ENCODE measurements at regions not wholly inside any gene's neighbourhood (a gene's known extent, or its start where the extent isn't known, plus 50 kb on each side); places are given as distances from the start of the nearest gene placed in this dataset.

- H3K4me3 Mint-ChIP-seq (ENCODE audit: unreplicated experiment): no peak overlapping the region
- peaks cover 4% of the 10 kb centered on the region for H3K9me3 Mint-ChIP-seq (ENCODE audit: unreplicated experiment)
- no peak overlapping the region for H3K27ac Mint-ChIP-seq (ENCODE audit: unreplicated experiment)
- H3K4me1 Mint-ChIP-seq (ENCODE audit: unreplicated experiment): peaks cover 46% of the 10 kb centered on the region
- no peak for DNase-seq (ENCODE audit: extremely low spot score, unreplicated experiment)
- H3K27me3 Mint-ChIP-seq (ENCODE audit: unreplicated experiment): peaks cover 10% of the 10 kb centered on the region
- TF ChIP-seq CTCF (IDR thresholded peaks at IDR 0.05): no peak
- H3K36me3 Mint-ChIP-seq (ENCODE audit: unreplicated experiment): no peaks in the 10 kb centered on the region
Measured at GRCh38 chr2:20915271-20915670, 92.4 kb upstream of the LDAH start.

GRCh38 chr2:20914771-20915170, 91.9 kb upstream of the LDAH start:
- DNase-seq (ENCODE audit: extremely low spot score, unreplicated experiment): no peak
- Mint-ChIP-seq H3K9me3 (ENCODE audit: unreplicated experiment) (peaks cover 9% of the 10 kb centered on the region), H3K36me3 (ENCODE audit: unreplicated experiment) (no peaks in the 10 kb centered on the region), H3K27me3 (ENCODE audit: unreplicated experiment) (peaks cover 15% of the 10 kb centered on the region), H3K4me1 (ENCODE audit: unreplicated experiment) (peaks cover 46% of the 10 kb centered on the region), H3K27ac (ENCODE audit: unreplicated experiment) (no peak overlapping the region), H3K4me3 (ENCODE audit: unreplicated experiment) (no peak overlapping the region)
- no peak for TF ChIP-seq CTCF (IDR thresholded peaks at IDR 0.05)

GRCh38 chr2:20914087-20914486, 91.2 kb upstream of the LDAH start:
- no peak for TF ChIP-seq CTCF (IDR thresholded peaks at IDR 0.05)
- Mint-ChIP-seq H3K4me1 (ENCODE audit: unreplicated experiment) (peaks cover 39% of the 10 kb centered on the region), H3K36me3 (ENCODE audit: unreplicated experiment) (no peaks in the 10 kb centered on the region), H3K27me3 (ENCODE audit: unreplicated experiment) (peaks cover 21% of the 10 kb centered on the region), H3K9me3 (ENCODE audit: unreplicated experiment) (peaks cover 10% of the 10 kb centered on the region), H3K27ac (ENCODE audit: unreplicated experiment) (no peak overlapping the region), H3K4me3 (ENCODE audit: unreplicated experiment) (no peak overlapping the region)
- no peak for DNase-seq (ENCODE audit: extremely low spot score, unreplicated experiment)

GRCh38 chr2:20913491-20913890, 90.6 kb upstream of the LDAH start:
- Mint-ChIP-seq H3K27ac (ENCODE audit: unreplicated experiment) (no peak overlapping the region), H3K4me3 (ENCODE audit: unreplicated experiment) (no peak overlapping the region), H3K36me3 (ENCODE audit: unreplicated experiment) (no peaks in the 10 kb centered on the region), H3K4me1 (ENCODE audit: unreplicated experiment) (peaks cover 33% of the 10 kb centered on the region), H3K9me3 (ENCODE audit: unreplicated experiment) (peaks cover 10% of the 10 kb centered on the region), H3K27me3 (ENCODE audit: unreplicated experiment) (peaks cover 25% of the 10 kb centered on the region)
- TF ChIP-seq CTCF (IDR thresholded peaks at IDR 0.05): no peak
- no peak for DNase-seq (ENCODE audit: extremely low spot score, unreplicated experiment)

GRCh38 chr2:20900052-20900636, 77.2 kb upstream of the LDAH start:
- Mint-ChIP-seq H3K27me3 (ENCODE audit: unreplicated experiment) (peaks cover 57% of the 10 kb centered on the region), H3K4me1 (ENCODE audit: unreplicated experiment) (no peaks in the 10 kb centered on the region), H3K9me3 (ENCODE audit: unreplicated experiment) (no peaks in the 10 kb centered on the region), H3K4me3 (ENCODE audit: unreplicated experiment) (no peak overlapping the region), H3K27ac (ENCODE audit: unreplicated experiment) (no peak overlapping the region), H3K36me3 (ENCODE audit: unreplicated experiment) (no peaks in the 10 kb centered on the region)
- no peak for DNase-seq (ENCODE audit: extremely low spot score, unreplicated experiment)
- no peak for TF ChIP-seq CTCF (IDR thresholded peaks at IDR 0.05)

All from osteocyte (in vitro differentiated cells).